Ammon's horn (tissue), 1 donor: ENCODE measurements at regions not wholly inside any gene's neighbourhood (a gene's known extent, or its start where the extent isn't known, plus 50 kb on each side); places are given as distances from the start of the nearest gene placed in this dataset.

ENCODE experiments used
- DNase-seq: peaks from one replicate; pipeline ENCODE4 v3.0.0-alpha.2; 2016; ENCODE audit warnings: low spot score

GRCh38 chr16:76182041-76182635, 95.1 kb upstream of the CNTNAP4 start:
- DNase-seq = no peak

DNA sequence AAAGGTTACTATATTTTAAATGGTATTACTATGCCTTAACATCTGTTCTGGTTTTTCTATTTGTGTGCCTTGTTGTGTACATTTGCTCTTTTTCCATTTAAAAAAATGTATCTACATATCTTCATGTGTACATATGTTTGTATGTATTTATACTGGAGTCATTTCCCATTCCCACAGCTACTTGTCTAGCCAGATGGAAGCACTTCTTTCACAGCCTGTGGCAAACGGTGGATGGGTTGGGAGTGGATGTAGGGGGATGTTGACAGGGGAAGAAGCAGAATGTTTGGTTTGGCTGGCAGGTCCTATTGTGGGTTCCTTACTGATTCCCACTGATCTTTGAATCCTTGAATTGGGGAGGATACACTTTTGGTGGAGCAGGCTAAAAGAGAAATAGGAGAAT, 93.6 kb upstream of the CNTNAP4 start:
- no peak for DNase-seq

GRCh38 chr16:76190057-76190456, 87.1 kb upstream of the CNTNAP4 start:
- no peak for DNase-seq

DNA sequence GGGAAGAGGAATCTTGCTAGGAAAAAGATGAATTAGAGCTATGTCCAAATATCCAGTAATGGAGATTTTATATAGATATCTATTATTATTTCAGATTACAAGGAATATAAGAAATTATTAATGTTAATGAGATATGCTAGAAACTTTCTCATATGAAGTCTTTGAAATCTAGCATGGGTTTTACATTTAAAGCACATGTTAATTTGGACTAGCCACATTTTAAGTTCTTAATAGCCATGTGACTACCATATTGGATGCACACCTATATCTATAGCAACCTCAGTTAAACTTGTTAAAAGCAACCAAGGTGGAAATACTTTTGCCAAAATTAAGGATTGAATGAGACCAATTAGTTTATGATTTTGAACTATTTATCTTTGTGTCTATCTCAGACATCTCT, 86.7 kb upstream of the CNTNAP4 start:
- no peak for DNase-seq

GRCh38 chr16:76193906-76194615, 83.1 kb upstream of the CNTNAP4 start:
- DNase-seq = no peak

GRCh38 chr16:76194616-76195015, 82.6 kb upstream of the CNTNAP4 start:
- no peak for DNase-seq

GRCh38 chr16:76195056-76195455, 82.1 kb upstream of the CNTNAP4 start:
- no peak for DNase-seq

GRCh38 chr16:76195648-76196047, 81.6 kb upstream of the CNTNAP4 start:
- no peak for DNase-seq

DNA sequence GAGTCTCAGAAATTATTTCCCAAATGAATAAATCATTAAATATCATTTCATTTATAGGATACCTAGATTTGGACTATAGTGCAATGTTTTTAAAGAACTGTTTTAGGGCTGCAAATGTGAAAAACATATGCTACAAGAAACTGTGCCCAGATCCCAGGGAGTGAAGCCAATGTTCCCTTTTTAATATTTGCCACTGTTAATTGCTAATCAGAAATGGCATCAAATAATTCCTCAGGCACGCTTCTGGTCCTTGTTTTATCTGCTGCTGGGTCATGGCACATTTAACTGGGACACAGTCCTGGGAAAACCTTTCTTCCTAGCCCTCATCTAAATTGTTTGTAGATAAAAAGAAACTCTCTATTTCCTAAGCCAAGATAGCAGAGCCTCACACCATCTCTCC, 79.3 kb upstream of the CNTNAP4 start:
- DNase-seq = peak; percentile 25

GRCh38 chr16:76199681-76200220, 77.5 kb upstream of the CNTNAP4 start:
- no peak for DNase-seq

- no peak for DNase-seq
Observed at GRCh38 chr16:76201385-76201784, 75.8 kb upstream of the CNTNAP4 start.

DNA sequence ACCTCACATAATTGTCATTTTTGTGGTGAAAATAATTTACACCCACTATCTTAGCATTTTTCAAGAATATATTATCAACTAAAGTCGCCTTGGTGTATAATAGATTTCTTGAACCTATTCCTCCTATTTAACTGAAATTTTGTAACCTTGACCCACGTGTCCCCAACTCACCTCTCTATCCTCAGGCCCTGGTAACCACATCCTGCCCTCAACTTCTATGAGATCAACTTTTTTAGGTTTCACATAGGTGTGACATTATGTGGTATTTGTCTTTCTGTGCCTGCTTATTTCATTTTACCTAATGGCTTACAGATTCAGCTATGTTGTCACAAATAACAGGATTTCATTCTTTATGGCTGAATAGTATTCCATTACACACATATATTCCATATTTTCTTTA, 73.0 kb upstream of the CNTNAP4 start:
- DNase-seq = no peak

DNA sequence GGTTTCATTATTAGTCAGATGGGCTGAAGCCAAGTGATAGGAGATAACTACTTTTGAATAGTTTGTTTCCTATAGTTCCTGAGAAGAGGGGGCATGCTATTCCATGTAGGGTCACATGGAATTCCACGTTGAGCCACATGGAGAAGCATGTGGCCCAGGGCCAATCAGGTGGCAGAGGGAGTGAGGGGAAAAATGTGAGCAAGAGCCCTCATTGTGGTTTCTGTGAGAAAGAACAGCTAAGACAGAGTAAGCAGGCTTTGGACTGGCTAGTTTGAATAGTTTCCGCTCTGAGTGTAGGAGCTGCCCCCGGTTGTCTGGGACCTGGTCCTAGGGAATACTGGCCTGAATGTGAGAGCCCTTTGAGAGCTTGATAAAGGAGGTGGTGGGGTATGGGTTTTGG, 69.9 kb upstream of the CNTNAP4 start:
- DNase-seq = no peak

DNA sequence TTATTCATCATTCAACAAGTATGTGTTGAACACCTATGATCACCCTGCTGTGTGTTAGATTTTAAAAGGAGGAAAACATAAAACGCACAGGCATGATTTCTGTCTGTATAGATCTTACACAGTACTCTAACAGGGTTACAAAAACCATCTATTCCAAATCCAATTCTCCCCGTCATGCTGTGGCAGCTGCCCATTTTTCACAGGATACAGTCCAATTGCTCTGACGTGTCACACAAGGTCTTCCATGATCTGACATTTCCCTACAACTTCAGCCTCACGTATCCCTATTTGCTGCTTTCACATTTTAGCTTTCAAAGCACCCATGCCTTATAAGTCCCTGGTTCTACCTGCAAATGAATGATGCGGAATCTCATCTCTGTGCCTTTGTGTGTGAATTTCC, 67.0 kb upstream of the CNTNAP4 start:
- DNase-seq = no peak

DNA sequence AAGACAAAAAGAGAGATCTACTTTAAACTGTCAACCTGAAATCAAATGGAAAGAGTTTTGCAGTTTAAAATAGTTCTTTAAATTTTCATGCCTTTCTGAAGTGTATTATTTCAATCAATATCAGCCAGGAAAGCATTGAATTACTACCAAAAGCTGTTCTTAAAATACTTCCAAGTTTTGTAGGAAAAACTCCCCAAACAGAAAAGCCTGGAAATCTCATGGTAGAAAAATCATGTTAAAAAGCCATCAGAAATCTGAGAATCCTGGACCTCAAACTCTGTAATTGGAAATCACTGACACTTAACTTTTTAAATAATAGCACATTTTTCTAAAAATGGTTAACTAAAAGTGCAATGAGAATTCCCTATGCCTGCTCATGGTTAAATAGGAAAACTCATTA, 63.3 kb upstream of the CNTNAP4 start:
- DNase-seq = no peak

- DNase-seq = no peak
Observed at GRCh38 chr16:76214856-76215255, 62.3 kb upstream of the CNTNAP4 start.

DNA sequence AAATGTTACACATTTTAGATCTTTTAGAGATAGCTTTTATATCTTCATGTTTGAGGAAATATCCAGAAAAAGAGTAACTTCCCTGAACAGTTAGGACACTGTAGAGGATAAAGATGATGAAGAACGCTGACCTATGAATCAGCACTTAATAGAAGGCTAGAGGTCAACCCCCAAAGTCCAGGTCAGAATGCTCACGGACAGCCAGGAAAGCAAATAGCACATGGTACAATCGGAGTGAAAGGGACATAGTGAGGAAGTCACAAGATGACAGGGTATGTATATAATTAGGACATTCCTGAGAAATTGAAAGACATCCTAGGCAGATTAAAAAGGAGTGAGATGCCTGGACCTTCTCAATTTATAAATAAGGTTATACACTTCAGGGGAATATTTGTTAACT, 55.1 kb upstream of the CNTNAP4 start:
- DNase-seq = no peak

DNA sequence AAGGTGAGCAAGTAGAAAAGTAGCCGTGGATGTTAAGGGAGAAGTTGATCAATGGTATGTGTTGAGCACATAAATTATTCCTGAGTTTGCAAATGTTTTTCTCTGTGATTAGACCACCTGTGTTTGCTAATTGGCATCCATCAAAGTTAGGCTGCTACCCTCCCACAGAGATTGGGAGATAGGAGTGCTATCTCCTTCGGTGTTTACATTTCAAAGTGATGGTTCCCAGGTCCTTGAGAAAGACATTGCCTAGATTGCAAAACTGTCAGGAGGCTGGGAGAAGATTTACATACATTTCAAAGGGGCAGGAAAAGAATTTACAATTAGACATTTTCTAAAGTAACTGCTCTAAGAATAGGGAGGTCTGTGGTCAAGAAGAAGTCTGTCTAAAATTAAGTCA, 54.3 kb upstream of the CNTNAP4 start:
- no peak for DNase-seq

DNA sequence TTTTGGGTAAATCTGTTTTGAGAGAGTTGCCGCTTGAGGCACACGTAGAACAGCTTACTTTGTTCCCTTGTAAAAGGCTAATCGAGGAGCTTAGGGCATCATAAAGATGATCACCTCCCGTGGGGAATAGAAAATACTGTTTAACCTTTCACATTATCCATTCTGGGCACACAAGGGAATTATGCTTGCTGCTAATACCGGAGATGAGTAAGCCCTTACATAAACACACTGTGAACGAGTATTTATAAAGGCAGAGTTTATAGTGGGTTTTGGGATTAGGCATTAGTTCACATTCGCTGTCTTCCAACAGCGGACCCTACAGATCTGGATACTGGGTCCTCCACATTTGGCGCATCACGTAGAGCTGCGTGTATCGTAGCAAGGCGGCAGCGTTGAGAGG, 51.2 kb upstream of the CNTNAP4 start:
- no peak for DNase-seq

- no peak for DNase-seq
Observed at GRCh38 chr16:76226481-76226880, 50.7 kb upstream of the CNTNAP4 start.
